ENCODE measurements at regions not wholly inside any gene's neighbourhood (a gene's known extent, or its start where the extent isn't known, plus 50 kb on each side); places are given as distances from the start of the nearest gene placed in this dataset.

- no peak for DNase-seq
- intact Hi-C loops (cut with DNase I; ENCODE audit: low total_unique reads): no loop called here
- H3K27me3 ChIP-seq (replicated peaks in 1 of 7): no peaks in the 10 kb centered on the region
- no peak overlapping the region for H3K27ac ChIP-seq
- WGBS, 5 donors: 80 to 97% (median 90%) methylated on average over 2 of the region's 2 CpGs
- H3K4me3 ChIP-seq: no peak overlapping the region
- no peaks in the 10 kb centered on the region for H3K36me3 ChIP-seq
- H3K9me3 ChIP-seq: peaks cover 0 to 30% (median 7%) of the 10 kb centered on the region in 8 donors
- H3K4me1 ChIP-seq: no peaks in the 10 kb centered on the region
- TF ChIP-seq POLR2AphosphoS5 (IDR thresholded peaks at IDR 0.05): no peak
- TF ChIP-seq POLR2A (IDR thresholded peaks at IDR 0.05): no peak
- no peak for TF ChIP-seq CTCF (IDR thresholded peaks at IDR 0.05 in 8 of 11, conservative IDR thresholded peaks at IDR 0.05 in 3 of 11)
These were observed 248.1 kb upstream of the STAC start for GRCh38 chr3:36132214-36132613.

- peaks cover 0 to 6% (median 0%) of the 10 kb centered on the region in 8 donors for H3K9me3 ChIP-seq
- intact Hi-C loops (cut with DNase I; ENCODE audit: low total_unique reads): no loop called here
These were observed 244.4 kb upstream of the STAC start for GRCh38 chr3:36135863-36136262.

GRCh38 chr3:36142746-36143145 is 237.6 kb upstream of the STAC start:
- no peaks in the 10 kb centered on the region for H3K9me3 ChIP-seq
- H3K27me3 ChIP-seq (replicated peaks in 1 of 7): no peaks in the 10 kb centered on the region
- no peaks in the 10 kb centered on the region for H3K4me1 ChIP-seq
- intact Hi-C loops (cut with DNase I; ENCODE audit: low total_unique reads): no loop called here
- H3K4me3 ChIP-seq: no peak overlapping the region
- no peak overlapping the region for H3K27ac ChIP-seq
- no peak for DNase-seq
- H3K36me3 ChIP-seq: no peaks in the 10 kb centered on the region
- TF ChIP-seq POLR2A (IDR thresholded peaks at IDR 0.05): no peak
- TF ChIP-seq CTCF (IDR thresholded peaks at IDR 0.05 in 8 of 11, conservative IDR thresholded peaks at IDR 0.05 in 3 of 11): no peak
- TF ChIP-seq POLR2AphosphoS5 (IDR thresholded peaks at IDR 0.05): no peak

More at GRCh38 chr3:36135863-36136262, 244.4 kb upstream of the STAC start:
- TF ChIP-seq CTCF (IDR thresholded peaks at IDR 0.05 in 8 of 11, conservative IDR thresholded peaks at IDR 0.05 in 3 of 11) (no peak), POLR2AphosphoS5 (IDR thresholded peaks at IDR 0.05) (no peak), POLR2A (IDR thresholded peaks at IDR 0.05) (no peak)
- Histone ChIP-seq H3K27ac (no peak overlapping the region), H3K27me3 (replicated peaks in 1 of 7) (no peaks in the 10 kb centered on the region), H3K4me1 (no peaks in the 10 kb centered on the region), H3K4me3 (no peak overlapping the region), H3K36me3 (no peaks in the 10 kb centered on the region)
- no peak for DNase-seq

GRCh38 chr3:36146404-36146803 is 233.9 kb upstream of the STAC start:
- TF ChIP-seq POLR2A (IDR thresholded peaks at IDR 0.05) (no peak), POLR2AphosphoS5 (IDR thresholded peaks at IDR 0.05) (no peak), CTCF (IDR thresholded peaks at IDR 0.05 in 8 of 11, conservative IDR thresholded peaks at IDR 0.05 in 3 of 11) (no peak)
- Histone ChIP-seq H3K27ac (no peak overlapping the region), H3K9me3 (no peaks in the 10 kb centered on the region), H3K4me3 (no peak overlapping the region), H3K36me3 (no peaks in the 10 kb centered on the region), H3K27me3 (replicated peaks in 1 of 7) (no peaks in the 10 kb centered on the region), H3K4me1 (no peaks in the 10 kb centered on the region)
- intact Hi-C loops (cut with DNase I; ENCODE audit: low total_unique reads): no loop called here
- WGBS, 5 donors: 81 to 91% (median 83%) methylated on average over 2 of the region's 2 CpGs
- DNase-seq: no peak
